Sigmoid colon (tissue), 6 donors: ENCODE measurements at regions not wholly inside any gene's neighbourhood (a gene's known extent, or its start where the extent isn't known, plus 50 kb on each side); places are given as distances from the start of the nearest gene placed in this dataset.

ENCODE experiments used
- DNase-seq: peaks from one replicate; pipeline ENCODE4 v3.0.0-alpha.2; 2019
- H3K27ac ChIP-seq, 4 donors: fragments of 200-600 bp; sonication (generic); one replicate each; pipeline ENCODE4 v1.5.1; 2016 to 2019; ENCODE audit warnings: mild to moderate bottlenecking in 1 of 4
- H3K27me3 ChIP-seq, 3 donors: fragments of 200-600 bp; sonication (generic); one replicate each; pipeline ENCODE4 v1.5.1; 2019; ENCODE audit warnings: mild to moderate bottlenecking in 1 of 3
- H3K36me3 ChIP-seq, 4 donors: fragments of 200-600 bp; sonication (generic); one replicate each; pipeline ENCODE4 v1.5.1; 2016 to 2019
- H3K4me1 ChIP-seq, 4 donors: fragments of 200-600 bp; sonication (generic); one replicate each; pipeline ENCODE4 v1.5.1; 2017 to 2019
- H3K4me3 ChIP-seq, 4 donors: fragments of 200-600 bp; sonication (generic); one replicate each; pipeline ENCODE4 v1.5.1; 2017 to 2019; ENCODE audit warnings: mild to moderate bottlenecking in 2 of 4, moderate library complexity in 1 of 4
- H3K9me3 ChIP-seq, 4 donors: fragments of 200-600 bp in 3 of 4; sonication (generic) in 3 of 4; one replicate each; pipeline versions ENCODE4 v1.5.1 to v1.6.1; 2013 to 2019
- EP300 ChIP-seq, 4 donors: sonication (generic); formaldehyde crosslinking; IDR thresholded peaks; one replicate each; pipeline ENCODE4 v1.6.1; 2017; ENCODE audit warnings: antibody characterized with exemption in 4 of 4
- POLR2A ChIP-seq, 2 donors: fragments of 450-650 bp; IDR thresholded peaks; one replicate each; pipeline ENCODE4 v1.6.1; 2016; ENCODE audit warnings: antibody characterized with exemption in 2 of 2, mild to moderate bottlenecking in 2 of 2, moderate library complexity in 2 of 2
- POLR2AphosphoS5 ChIP-seq, 4 donors: sonication (generic); formaldehyde crosslinking; IDR thresholded peaks; one replicate each; pipeline ENCODE4 v1.6.1; 2017; ENCODE audit warnings: antibody characterized with exemption in 4 of 4
- WGBS, 2 donors: extraction: QIAGEN DNeasy Blood & Tissue Kit; methylation state at CpG; one replicate each; pipeline ENCODE4 v1.1.7; 2013; 5-methylcytosine and 5-hydroxymethylcytosine counted together
- intact Hi-C: fragments of 100-400 bp; cut with DNase I; formaldehyde crosslinking; loops from one replicate; pipeline ENCODE4 v1.15.1; 2023
- TF ChIP-seq, protein P1 (sequence below), 4 experiments: fragments of 450-650 bp in 3 of 4; fragments of 200-600 bp in 1 of 4; IDR thresholded peaks; one replicate each; pipeline ENCODE4 v1.5.1; 2016 to 2019; ENCODE audit warnings: antibody characterized with exemption in 4 of 4, mild to moderate bottlenecking in 3 of 4, moderate library complexity in 2 of 4
- donor health status: healthy with polysubstance abuse.
- donor health status: healthy.

GRCh38 chr6:148183776-148184175, 158.9 kb upstream of the SASH1 start:
- H3K4me3 ChIP-seq, result no peak overlapping the region
- DNase-seq, result no peak
- H3K4me1 ChIP-seq, result peaks cover 0 to 4% (median 0%) of the 10 kb centered on the region in 4 donors
- no peaks in the 10 kb centered on the region for H3K9me3 ChIP-seq
- H3K27ac ChIP-seq, result no peak overlapping the region
- no peak for TF ChIP-seq POLR2AphosphoS5 (IDR thresholded peaks at IDR 0.05)
- TF ChIP-seq POLR2A (IDR thresholded peaks at IDR 0.05), result no peak
- TF ChIP-seq EP300 (IDR thresholded peaks at IDR 0.05), result no peak
- TF ChIP-seq, protein P1, sequence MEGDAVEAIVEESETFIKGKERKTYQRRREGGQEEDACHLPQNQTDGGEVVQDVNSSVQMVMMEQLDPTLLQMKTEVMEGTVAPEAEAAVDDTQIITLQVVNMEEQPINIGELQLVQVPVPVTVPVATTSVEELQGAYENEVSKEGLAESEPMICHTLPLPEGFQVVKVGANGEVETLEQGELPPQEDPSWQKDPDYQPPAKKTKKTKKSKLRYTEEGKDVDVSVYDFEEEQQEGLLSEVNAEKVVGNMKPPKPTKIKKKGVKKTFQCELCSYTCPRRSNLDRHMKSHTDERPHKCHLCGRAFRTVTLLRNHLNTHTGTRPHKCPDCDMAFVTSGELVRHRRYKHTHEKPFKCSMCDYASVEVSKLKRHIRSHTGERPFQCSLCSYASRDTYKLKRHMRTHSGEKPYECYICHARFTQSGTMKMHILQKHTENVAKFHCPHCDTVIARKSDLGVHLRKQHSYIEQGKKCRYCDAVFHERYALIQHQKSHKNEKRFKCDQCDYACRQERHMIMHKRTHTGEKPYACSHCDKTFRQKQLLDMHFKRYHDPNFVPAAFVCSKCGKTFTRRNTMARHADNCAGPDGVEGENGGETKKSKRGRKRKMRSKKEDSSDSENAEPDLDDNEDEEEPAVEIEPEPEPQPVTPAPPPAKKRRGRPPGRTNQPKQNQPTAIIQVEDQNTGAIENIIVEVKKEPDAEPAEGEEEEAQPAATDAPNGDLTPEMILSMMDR (IDR thresholded peaks at IDR 0.05), result no peak
- intact Hi-C loops, result no loop called here
- no peaks in the 10 kb centered on the region for H3K36me3 ChIP-seq
- WGBS, 2 donors, result 81 to 89% methylated on average over 2 of the region's 2 CpGs
- H3K27me3 ChIP-seq, result no peaks in the 10 kb centered on the region

DNA sequence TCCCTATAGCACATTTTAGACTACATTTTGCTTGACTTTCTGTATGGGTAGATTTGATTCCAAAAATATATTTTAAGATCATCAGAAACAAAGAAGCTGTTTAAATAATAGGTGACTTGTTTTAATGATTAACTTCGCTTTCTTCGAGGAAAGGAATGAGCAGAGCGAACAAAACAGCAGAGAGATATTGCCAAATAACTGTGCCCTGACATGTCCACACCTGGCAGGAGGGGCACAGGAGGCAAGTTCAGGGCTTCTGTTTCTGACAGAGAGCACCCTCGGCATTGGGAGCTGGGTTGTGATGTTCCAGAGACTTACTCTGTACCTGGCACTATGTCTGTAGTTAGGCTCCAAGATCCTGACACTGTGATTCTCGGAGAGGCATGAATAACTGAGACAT, 155.7 kb upstream of the SASH1 start:
- H3K27ac ChIP-seq, result no peak overlapping the region
- intact Hi-C loops, result loop anchor here (5.0 kb wide), 1 partner anchor 270 kb away; no protein-coding TSS in a partner anchor

GRCh38 chr6:148192310-148192709, 150.3 kb upstream of the SASH1 start:
- Histone ChIP-seq H3K4me3 (no peak overlapping the region), H3K9me3 (no peaks in the 10 kb centered on the region), H3K27ac (peak overlapping the region in 2 of 4 donors; percentile 25 to 56), H3K4me1 (peaks cover 0 to 10% (median 9%) of the 10 kb centered on the region in 4 donors), H3K27me3 (no peaks in the 10 kb centered on the region), H3K36me3 (no peaks in the 10 kb centered on the region)
- DNase-seq, result no peak
- intact Hi-C loops, result no loop called here
- 65 to 81% methylated on average over 4 of the region's 4 CpGs for WGBS, 2 donors
- TF ChIP-seq POLR2AphosphoS5 (IDR thresholded peaks at IDR 0.05) (peak in 1 of 4 donors; percentile 33), EP300 (IDR thresholded peaks at IDR 0.05) (no peak)

More for the DNA sequence above, 155.7 kb upstream of the SASH1 start:
- Histone ChIP-seq H3K4me1 (peaks cover 0 to 10% (median 5%) of the 10 kb centered on the region in 4 donors), H3K36me3 (no peaks in the 10 kb centered on the region), H3K27me3 (no peaks in the 10 kb centered on the region), H3K9me3 (no peaks in the 10 kb centered on the region), H3K4me3 (no peak overlapping the region)
- WGBS, 2 donors, result 74 to 88% methylated on average over 5 of the region's 5 CpGs
- DNase-seq, result no peak
- no peak for TF ChIP-seq POLR2A (IDR thresholded peaks at IDR 0.05)

- DNase-seq, result no peak
- H3K27ac ChIP-seq, result no peak overlapping the region
- no peaks in the 10 kb centered on the region for H3K36me3 ChIP-seq
- intact Hi-C loops, result no loop called here
- peaks cover 0 to 10% (median 9%) of the 10 kb centered on the region in 4 donors for H3K4me1 ChIP-seq
- WGBS, 2 donors, result 20 to 70% methylated on average over 5 of the region's 5 CpGs
- H3K9me3 ChIP-seq, result no peaks in the 10 kb centered on the region
- no peak for TF ChIP-seq POLR2A (IDR thresholded peaks at IDR 0.05)
- no peaks in the 10 kb centered on the region for H3K27me3 ChIP-seq
- no peak overlapping the region for H3K4me3 ChIP-seq
Observed at GRCh38 chr6:148193063-148193680, 149.5 kb upstream of the SASH1 start.

DNA sequence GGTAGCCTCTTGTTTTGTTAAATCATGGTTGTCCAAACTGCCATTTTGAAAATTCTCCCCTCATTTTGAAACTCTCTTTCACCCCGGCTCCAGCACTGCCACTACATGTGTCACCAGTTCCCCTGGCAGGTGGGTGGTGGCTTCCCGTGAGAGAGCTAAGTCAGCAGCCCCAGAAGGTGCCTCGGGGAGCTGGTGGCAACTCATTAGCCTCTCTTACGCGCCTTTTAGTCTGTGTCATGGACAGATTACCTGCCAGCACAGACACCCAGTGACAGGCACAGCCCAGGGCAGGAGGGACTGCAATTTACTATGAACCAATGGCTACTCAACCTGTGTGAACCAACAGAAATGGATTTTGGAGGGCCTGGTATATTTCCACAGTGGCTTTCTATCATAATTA, 147.1 kb upstream of the SASH1 start:
- no peaks in the 10 kb centered on the region for H3K36me3 ChIP-seq
- H3K9me3 ChIP-seq, result no peaks in the 10 kb centered on the region
- no peak overlapping the region for H3K4me3 ChIP-seq
- H3K27ac ChIP-seq, result no peak overlapping the region
- DNase-seq, result no peak
- intact Hi-C loops, result no loop called here
- H3K4me1 ChIP-seq, result peaks cover 0 to 19% (median 13%) of the 10 kb centered on the region in 4 donors
- no peaks in the 10 kb centered on the region for H3K27me3 ChIP-seq
- 92 to 93% methylated on average over 5 of the region's 5 CpGs for WGBS, 2 donors
- no peak for TF ChIP-seq POLR2AphosphoS5 (IDR thresholded peaks at IDR 0.05)
- no peak for TF ChIP-seq EP300 (IDR thresholded peaks at IDR 0.05)
- TF ChIP-seq, protein P1 (IDR thresholded peaks at IDR 0.05), result no peak
- TF ChIP-seq POLR2A (IDR thresholded peaks at IDR 0.05), result no peak

DNA sequence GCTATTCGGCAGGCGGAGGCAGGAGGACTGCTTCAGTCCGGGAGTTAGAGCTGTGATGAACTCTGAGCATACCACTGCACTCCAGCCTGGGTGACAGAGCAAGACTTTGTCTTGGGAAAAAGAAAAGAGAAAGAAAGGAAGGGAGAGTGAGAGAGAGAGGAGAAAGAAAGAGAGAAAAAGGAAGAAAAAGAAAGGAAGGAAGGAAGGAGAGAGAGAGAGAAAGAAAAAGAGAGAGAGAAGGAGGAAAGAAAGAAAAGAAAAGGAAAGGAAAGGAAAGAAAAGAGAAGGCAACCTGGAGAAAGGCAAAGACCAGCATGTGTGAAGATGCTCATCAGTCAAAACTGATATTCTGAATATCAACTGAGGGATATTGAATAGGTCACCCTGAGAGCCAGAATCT, 143.1 kb upstream of the SASH1 start:
- no peaks in the 10 kb centered on the region for H3K9me3 ChIP-seq
- 18 to 69% methylated on average over 3 of the region's 3 CpGs for WGBS, 2 donors
- TF ChIP-seq POLR2AphosphoS5 (IDR thresholded peaks at IDR 0.05), result no peak
- TF ChIP-seq POLR2A (IDR thresholded peaks at IDR 0.05), result no peak
- TF ChIP-seq, protein P1 (IDR thresholded peaks at IDR 0.05), result no peak

More for the DNA sequence above, 143.1 kb upstream of the SASH1 start:
- Histone ChIP-seq H3K27ac (no peak overlapping the region), H3K4me3 (no peak overlapping the region), H3K4me1 (peaks cover 0 to 24% (median 21%) of the 10 kb centered on the region in 4 donors), H3K27me3 (no peaks in the 10 kb centered on the region), H3K36me3 (no peaks in the 10 kb centered on the region)
- no peak for DNase-seq
- intact Hi-C loops, result no loop called here
